Activated CD4-positive, alpha-beta T cell treated with anti-CD3 and anti-CD28 coated beads, Interleukin-2, amount 50 U/mL, for 16 hours (primary cell): ENCODE measurements at regions not wholly inside any gene's neighbourhood (a gene's known extent, or its start where the extent isn't known, plus 50 kb on each side); places are given as distances from the start of the nearest gene placed in this dataset.

Source experiments
- DNase-seq: peaks from one replicate; pipeline ENCODE4 v3.0.0-alpha.2; 2020

DNA sequence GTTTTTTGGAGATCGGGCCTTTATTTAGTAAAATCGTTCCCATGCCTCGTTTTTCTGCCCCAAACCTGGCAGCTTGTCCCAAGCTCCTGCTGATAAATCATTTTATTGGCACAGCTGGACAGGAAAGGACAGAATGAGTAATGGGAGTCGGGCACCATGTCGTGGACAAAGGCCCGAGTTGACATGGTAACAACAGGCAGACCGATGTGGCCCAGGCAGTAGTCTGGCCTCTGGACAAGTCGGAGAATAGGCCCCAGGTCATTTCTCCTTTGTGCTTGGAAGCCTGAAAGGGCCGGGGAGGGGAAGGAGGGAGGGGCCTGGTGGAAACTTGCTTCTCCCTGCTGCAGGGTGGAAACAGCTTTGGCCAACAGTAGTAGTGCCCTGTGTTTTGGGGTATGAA lies 234.9 kb downstream of the SUDS3 start:
- no peak for DNase-seq

DNA sequence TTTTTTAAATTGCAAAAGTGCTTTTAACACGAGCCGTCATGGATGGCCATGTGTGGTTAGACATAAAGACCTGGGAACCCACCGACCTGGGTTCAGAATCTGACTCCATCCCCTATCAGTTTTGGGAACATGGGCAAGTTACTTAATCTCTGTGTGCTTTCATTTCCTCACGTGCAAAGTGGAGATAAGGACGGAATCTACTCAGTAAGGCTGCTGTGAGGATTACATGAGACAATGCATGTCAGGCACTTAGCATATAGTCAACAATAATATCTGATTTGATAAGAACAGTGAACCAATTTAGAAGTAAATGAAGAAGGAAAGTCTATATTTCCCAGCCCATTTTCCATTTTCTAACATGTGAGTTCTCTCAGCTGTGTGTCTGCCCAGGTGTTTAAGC lies 235.4 kb downstream of the SUDS3 start:
- no peak for DNase-seq

DNA sequence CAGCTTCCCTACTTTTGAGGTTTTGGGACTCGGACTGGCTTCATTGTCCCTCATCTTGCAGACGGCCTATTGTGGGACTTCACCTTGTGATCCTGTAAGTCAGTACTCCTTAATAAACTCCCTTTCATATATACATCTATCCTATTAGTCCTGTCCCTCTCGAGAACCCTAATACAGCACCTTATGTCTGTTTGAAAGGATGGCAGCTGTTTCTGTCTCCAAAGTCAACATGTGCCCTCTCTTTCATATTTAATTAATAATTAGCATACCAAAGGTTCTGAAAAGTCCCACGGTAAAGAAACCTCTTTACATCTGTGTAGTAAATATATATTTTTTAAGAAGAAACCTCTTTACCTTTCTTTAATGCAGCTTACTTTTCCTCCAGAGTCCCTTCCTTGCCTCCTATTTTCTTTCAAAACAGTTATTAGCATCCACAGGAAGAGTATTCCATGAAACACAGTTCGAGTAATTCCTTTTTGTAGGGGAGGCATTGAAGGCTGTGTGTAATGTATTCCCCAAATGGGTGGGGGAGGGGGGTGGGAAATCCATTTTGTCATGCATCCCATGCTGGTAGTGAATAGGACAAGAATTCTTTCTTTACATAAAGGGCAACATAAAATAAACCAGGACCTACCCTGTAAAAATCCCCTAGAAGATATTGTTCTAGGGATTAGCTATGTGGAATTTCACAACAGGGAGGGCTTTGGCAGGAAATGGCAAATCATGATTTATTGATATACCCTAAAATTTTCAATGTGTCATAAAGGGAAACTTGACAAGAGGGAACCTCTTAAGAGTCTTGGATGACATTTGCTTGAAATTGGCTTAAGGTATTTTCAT lies 241.5 kb downstream of the SUDS3 start:
- no peak for DNase-seq

DNA sequence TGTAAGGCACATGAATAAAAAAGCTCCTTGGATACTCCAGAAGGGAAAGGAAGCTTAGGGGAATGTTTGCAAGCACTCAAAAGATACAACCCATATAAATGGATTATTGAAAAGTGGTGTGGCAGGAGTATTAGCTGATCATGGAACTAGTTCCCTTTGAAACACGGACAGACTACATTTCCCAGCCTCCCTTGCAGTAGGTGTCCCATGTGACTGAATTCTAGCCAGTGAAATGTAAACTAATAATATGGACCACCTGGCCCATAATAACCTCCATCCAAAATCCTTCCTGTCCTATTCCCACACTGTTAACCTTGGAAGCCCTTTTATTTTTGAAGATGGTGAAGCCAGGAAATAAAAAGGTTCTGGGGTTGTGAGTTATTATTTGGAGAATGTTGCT lies 242.3 kb downstream of the SUDS3 start:
- no peak for DNase-seq

DNA sequence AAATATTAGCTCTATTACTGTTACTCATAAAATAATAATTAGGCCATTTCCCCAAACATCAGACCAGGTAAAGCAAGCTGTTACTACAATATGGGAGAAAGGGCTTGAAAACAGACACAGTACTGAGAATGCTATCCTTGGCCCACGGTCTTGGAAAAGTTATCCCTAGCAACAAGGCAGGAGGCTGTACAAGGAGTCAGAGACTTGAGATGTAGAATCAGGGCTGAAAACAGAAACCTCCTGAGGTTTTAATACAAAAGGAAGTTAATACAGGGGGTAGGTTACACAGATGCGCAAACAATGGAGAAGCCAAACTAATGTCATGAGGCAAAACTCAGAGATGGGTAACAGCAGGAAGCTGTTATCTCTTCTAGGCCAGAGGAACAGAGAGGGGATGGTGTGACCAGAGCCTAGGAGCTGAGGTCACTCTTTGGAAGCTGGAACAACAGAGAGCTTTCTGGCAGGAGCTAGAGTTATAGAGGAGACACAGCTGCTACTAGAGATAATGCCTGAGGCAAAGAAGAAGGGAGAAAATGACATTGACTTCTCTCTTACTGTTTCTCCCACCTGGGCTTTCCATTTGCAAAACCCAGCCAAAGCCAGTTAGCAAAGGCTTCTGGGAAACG lies 248.8 kb downstream of the SUDS3 start:
- no peak for DNase-seq

DNA sequence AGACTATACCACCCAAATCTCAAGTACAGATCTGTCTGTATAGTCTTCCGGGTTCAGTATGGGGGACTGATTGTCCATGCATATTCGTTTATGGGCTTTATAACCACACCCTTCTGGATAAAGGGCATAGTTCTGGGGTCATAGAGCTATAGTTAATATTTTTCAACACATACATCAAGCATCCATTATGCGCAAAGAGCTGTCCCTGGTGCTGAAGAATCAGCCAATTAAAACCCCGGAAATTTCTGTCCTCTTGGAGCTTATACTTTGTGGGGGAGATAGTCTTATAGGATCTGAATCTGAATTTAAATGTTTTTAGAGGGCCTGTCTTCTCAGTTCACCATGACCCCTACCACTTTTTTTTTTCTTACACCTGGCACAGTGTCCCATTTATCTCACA lies 256.7 kb downstream of the SUDS3 start:
- no peak for DNase-seq

DNA sequence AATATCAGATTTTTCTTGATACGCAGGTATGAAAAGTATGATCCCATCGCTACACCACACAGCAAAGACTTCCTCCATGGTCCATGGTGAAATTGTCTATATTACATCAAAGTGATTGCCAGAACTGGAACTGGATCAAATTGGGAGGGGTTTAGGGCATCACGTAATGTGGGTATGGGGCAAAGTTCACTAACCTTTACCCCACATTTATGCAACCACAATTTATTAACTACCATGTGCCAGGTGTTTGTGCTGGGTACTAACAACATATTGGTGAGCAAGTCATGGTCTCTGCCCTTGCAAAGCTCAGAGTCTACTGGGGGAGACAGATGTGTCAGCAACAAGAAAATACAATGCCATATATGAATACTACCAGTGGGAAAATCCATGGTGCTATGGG lies 258.9 kb downstream of the SUDS3 start:
- DNase-seq = no peak

DNA sequence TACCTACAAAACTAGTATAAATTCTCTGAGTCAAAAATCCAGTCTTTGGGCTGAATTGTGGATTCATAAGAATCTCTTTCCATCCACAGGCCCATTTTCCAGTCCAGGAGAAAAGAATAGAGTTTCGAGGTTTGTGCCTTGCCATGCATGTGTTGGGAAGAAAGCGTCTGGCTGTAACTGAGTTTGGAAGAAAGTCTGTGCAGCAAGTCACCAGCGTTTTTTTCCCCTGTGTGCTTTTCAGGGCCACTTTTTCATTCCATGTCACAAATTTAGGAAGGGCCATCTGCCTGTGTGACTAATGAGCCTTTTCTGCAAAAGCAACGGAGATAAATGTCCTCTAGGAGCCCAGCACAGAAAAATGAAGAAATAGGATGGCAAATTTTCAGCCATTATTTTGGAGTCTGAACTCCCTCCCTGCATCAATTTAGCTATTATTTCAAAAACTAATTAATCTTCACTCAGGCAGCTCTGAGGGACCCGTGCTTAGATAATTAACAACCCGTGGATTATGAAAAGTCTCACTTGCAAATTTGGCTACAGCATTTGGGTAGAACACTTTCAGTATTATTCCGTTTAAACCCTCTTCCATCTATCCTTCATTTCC lies 261.5 kb downstream of the SUDS3 start:
- DNase-seq = no peak

DNA sequence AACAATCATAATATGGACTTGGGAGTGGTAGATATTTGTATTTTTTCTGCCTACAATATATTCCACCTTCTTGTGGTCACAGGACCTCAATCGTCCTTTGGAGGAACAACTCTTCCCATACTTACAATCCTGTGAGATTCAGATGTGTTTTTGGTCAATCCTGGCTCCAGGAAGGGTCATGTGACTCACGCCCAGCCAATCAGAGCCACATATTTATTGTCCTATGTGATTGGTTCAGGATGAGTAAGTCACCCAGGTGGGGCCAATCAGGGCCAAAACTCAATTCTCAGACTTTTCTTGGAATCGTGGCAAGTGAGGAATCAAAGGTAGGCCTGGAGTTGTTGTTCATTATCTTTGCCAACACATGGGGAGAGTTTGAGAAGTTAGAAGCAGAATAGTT lies 264.9 kb downstream of the SUDS3 start:
- no peak for DNase-seq

DNA sequence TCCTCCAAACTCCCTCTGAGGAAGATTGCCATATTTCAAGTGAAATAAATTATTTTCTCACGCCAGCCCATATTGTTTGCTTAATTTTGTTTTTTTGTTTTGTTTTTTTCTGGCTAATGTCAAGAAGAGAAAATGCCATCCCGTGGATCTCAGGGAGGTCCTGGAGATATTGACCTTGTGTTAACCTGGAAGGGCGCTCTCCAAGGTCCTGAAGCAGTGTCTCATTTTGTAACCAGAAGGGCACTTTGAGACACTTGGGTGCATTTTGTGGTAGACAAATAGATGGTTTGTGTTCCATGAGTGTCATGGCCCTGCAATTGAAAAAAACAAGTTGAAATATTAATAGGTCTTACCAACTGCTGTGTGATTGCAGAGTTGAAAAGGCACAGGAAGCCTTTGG lies 268.9 kb downstream of the SUDS3 start:
- DNase-seq = peak; percentile 0

DNA sequence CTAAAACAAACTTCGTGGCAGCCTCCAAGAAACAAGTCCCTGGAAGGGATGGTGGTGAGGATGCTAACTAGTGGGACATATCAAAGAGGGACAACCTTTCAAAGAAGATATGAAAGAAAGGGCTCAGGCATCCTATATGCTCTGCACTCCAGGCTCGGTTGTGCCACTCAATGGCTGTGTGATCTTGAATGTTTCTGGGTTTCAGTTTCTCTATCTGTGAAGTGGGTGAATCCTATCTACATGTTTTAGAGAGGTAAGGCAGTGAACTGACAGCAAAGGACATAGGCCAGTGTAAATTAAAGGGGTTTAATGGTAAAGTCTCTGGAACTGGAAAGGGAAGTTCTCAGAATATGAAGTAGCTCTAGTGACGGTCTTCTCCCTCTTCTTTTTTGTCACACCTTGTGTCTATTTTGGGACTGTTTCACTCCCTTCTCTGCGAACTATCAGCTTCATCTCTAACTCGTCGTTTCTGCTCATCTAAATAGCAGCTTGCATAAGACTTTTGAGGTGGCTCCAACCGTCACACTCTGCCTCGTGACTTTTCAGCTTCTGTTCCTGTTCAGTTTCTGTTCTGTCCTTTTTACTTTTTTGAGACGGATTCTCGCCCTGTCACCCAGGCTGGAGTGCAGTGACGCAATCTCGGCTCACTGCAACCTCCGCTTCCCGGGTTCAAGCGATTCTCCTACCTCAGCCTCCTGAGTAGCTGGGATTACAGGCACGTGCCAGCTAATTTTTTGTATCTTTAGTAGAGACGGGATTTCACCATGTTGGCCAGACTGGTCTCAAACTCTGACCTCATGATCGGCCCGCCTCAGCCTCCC lies 273.6 kb downstream of the SUDS3 start:
- DNase-seq = no peak

DNA sequence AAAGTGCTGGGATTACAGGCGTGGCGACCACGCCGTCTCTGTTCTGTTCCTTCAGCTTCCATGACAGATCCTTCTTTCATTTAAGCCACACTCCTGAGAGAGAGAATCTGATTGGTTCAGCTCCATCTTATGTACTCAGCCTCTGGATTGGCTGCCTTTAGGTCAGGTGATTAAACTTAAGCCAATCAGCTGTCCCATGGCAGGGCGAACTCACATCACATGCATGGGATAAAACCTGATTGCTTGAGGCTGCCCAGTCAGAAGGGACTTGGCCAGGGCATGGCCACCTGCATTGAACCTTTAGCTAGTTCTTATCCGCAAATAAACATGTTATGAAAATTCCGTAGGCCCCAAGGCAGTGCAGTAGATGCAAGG lies 274.2 kb downstream of the SUDS3 start:
- no peak for DNase-seq

DNA sequence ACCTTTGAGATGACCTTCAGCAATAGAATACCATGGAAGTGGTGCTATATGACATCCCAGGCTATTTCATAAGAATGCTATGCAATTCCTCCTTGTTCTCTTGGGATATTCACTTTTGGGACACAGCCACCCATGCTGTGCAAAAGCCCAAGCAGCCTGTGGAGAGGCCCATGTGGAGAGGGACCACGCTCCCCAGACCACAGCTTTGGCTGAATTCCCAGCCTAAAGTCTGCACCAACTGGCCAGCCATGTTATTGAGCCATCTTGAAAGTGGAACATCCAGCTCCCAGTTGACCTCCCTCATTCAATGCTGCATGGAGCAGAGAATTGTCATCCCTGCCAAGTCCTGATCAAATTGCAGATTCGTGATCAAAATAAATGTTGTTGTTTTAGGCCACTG lies 275.1 kb downstream of the SUDS3 start:
- no peak for DNase-seq

DNA sequence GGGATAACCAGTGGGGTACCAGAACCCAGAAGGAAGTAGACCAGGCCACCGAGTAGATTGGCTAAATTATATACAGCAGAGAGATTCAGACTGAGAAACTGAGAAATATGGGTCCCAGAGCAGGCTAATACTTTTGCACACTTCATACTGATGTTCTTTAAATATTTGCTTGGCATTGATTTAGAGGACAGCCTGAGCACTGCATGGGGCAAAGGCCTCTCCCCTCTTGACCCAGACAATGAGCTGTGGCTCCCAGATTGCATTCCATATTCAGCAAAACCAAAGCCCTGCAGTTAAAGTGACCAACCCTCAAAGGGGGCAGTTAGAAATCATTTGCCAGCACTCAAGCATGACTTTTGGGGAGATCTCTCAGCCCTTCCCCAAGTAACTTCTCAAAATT lies 279.2 kb downstream of the SUDS3 start:
- DNase-seq = no peak

DNA sequence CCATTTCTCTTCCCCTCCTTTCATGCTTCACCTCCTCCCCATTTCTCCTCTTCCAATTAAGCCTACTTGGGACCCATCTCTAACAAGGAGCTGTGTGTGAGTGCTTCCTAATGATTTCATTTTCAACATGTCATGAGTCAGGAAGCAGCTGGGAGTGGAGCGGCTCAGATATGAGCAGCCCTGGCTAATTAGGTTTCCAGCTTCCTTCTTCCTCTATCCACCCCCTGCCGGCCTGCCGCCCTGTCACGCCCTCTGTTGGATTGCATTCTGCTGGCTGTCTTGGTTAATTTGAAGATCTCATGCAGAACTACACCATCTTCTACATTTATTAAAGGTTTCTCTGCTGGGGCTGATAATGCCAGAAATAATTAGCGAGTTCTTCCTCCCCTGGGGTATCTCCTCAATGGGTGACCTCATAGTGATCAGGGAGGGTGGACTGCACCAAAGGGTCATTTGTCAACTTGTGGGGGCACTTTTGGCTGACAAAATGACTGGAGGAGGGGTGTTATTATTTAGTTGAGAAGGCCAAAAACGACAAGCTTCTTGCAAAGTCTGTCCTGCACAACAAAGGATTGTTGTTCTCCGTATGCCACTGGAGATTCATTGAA lies 300.9 kb upstream of the SRRM4 start:
- no peak for DNase-seq

DNA sequence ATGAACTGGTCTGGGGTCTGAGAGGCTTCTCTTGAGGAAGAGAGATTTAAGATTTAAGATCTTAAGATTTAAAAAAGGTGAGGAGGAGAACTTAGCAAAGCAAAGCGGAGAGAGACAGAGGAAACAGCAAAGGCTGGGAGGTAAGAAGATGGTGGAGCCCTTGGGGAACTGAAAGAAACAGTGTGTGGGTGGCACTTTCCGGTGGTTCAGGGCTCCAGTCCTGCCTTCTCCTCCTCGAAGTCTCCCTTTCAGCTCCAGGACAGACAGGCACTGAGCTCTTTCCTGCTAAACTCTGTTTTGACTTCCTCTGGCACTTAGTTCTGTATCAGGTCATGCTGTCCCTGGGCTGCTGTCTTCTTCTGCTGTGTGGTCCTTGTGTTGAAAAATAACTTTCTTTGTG lies 298.7 kb upstream of the SRRM4 start:
- DNase-seq = no peak

DNA sequence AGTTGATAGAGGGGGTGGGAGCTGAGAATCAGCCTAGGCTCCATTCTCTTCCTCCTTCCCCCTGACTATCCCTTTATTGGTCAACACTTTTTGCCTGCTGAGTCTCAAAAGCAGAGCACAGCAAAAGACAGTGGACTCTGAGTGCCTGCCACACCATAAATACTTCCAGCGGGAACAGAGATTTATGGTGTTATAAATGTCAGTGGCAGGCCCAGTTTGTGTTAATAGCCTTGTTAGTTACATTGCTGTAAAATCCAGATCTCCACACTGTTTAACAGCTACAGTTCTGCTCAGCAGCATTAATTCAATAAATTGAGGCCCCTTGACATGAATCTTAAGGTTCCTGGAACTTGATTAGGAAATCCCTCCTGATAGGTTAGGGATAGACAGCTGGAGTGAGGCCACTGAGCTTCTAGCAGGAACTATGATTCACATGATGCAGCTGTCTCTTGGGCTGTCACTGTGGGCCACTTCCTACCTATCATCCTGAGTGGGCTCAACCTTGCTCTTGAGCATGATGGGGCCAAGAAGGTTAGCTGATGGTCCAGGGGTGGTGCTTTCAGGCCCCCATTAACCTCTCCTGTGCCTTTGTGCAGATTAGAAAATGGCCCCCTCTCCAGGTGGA lies 295.2 kb upstream of the SRRM4 start:
- no peak for DNase-seq

DNA sequence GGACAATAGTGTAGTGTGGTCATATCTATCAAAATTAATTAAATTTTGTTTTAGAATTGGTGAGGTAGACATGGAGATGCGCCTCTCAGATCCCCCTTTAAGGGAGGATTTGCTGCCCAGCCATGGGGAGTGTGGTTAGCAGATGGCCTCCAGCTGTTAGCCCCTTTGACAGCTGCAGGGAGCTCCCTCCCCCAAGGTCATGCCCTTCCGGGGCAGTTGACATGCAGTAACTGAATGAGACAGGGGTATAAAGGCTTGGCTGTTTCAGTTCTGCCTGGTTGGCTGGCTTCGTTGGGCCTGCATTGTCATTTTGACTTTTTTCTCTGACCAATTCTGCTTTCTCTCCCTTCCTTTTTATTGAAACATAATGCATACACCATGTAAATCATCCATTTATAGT lies 291.5 kb upstream of the SRRM4 start:
- DNase-seq = no peak

DNA sequence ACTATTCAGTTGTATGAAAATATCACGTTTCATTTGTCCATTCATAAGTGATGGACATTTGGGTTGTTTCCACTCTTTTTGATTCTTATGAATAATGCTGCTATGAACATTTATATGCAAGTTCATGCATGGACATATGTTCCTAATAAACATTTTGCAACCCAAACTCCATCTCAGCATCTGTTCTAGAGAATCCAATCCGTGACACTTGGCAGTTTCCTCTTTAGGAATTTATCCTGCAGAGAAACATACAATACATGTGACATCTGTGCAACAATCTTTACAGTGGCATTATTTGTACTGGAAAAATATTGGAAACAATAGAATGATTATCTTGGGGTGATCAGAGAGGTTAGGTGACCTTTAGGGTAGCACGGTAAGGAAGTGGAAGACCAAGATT lies 290.8 kb upstream of the SRRM4 start:
- DNase-seq = no peak

DNA sequence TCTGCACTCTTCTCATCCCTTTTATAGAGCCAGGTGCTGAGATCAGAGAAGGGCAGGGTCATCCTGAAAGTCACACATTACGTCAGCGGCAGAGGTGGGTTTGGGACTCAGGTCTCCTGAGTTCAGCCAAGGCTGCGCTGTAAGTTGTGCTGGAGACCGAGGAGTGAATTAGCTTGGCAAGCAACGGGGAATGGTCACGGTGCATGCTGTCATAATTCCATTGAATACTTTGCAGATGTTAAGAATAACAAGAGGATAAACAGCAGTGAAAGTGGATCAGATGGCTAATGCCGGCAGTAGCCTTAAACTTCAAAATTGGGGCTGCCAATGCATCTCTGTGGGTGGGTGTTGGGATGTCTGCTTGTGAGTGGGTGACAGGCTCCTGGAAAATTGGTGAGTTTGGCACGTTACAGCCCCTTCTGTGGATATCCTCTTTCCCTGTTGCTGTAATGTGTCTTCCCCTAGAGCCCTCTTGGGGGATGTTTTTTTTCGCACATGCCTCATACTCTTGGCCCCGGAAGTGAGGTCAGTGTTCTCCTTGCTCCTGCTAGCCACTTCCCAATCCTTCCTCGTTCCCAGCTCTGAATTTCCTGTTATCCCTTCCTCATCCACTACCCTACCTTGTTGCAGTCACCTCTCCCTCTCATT lies 287.1 kb upstream of the SRRM4 start:
- DNase-seq = no peak

DNA sequence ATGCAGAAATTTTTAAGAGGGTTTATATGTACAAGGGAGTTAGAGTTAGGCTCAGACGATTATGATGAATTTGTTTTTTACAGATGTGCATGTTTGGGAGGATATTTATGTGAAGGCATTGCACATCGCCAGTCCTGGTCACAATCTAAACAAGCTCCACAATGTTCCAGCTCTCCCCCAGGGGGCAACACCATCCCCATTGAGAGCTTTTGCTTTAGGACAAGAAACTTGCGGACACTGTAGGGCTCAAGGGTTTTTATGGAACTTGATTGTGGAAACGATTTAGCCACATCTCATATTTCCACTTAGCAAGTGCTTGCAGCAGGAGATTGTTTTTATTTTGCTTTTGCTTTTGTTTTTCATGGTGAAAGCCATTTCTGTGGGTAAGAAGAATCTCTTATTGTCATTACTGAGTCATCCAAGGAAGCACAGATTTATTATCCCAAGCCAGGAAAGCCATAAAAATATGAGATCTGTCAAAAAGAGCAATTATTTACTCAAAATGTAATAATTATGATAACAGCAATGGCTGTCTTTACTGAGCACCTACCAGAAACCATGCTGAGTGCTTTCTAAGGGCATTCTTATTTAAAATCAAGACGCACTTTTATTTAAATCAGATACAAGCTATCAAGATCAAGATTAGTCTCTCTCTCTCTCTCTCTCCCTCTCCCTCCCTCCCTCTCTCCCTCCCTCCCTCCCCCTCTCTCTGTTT lies 276.7 kb upstream of the SRRM4 start:
- DNase-seq = no peak
